ENCODE measurements at regions not wholly inside any gene's neighbourhood (a gene's known extent, or its start where the extent isn't known, plus 50 kb on each side); places are given as distances from the start of the nearest gene placed in this dataset.

- Histone ChIP-seq H3K4me1 (replicated peaks) (no peaks in the 10 kb centered on the region), H3K4me3 (no peak overlapping the region), H3K36me3 (no peaks in the 10 kb centered on the region)
These were observed 50.5 kb upstream of the SSTR4 start for GRCh38 chr20:22984606-22985005.

DNA sequence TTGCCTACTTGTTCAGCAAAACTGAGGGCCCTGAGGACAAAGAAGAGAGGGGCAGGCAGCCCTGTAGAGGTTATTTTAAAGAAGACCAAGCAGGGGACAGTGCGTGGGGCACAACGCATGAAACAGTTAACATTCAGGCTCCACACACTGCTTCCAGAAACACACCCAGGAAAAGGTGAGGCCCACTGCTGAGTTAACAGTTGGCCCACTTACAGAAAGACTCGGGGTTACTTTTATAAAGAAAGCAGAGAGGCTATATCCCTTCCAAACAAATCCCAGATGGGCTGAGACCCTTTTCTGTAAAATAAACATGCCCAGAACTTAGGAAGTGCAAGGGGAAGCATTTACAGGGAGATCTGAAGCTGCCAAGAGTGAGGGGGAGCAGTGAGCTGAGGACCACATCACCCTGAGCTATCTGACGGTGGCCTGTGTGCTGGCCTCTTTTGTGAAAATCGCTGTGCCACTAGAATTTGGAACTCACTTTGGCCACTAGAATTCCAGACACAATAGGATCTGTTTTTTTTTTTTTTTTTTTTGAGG, 49.8 kb upstream of the SSTR4 start:
- no peaks in the 10 kb centered on the region for H3K9me3 ChIP-seq (replicated peaks)
- H3K36me3 ChIP-seq = no peaks in the 10 kb centered on the region
- H3K27me3 ChIP-seq (replicated peaks) = no peaks in the 10 kb centered on the region
- no peak overlapping the region for H3K27ac ChIP-seq
- H3K4me3 ChIP-seq = no peak overlapping the region
- no peaks in the 10 kb centered on the region for H3K4me1 ChIP-seq (replicated peaks)
- no peak for DNase-seq (ENCODE audit: low read depth in 1 of 2, low spot score in 2 of 2)

More at GRCh38 chr20:22984606-22985005, 50.5 kb upstream of the SSTR4 start:
- Histone ChIP-seq H3K9me3 (replicated peaks) (no peaks in the 10 kb centered on the region), H3K27me3 (replicated peaks) (no peaks in the 10 kb centered on the region), H3K27ac (no peak overlapping the region)
- DNase-seq (ENCODE audit: low read depth in 1 of 2, low spot score in 2 of 2) = no peak
